Heart left ventricle (tissue), 13 donors: ENCODE measurements at regions not wholly inside any gene's neighbourhood (a gene's known extent, or its start where the extent isn't known, plus 50 kb on each side); places are given as distances from the start of the nearest gene placed in this dataset.
"Not testable (repeated sequence)": the region's sequence is repeated elsewhere in the genome, so short reads cannot be mapped to it uniquely, and the experiment has no call there.

Experiments
- POLR2A ChIP-seq, 2 donors: fragments of 450-650 bp; IDR thresholded peaks; one replicate each; pipeline ENCODE4 v1.6.1; 2017; ENCODE audit warnings: antibody characterized with exemption in 2 of 2, mild to moderate bottlenecking in 2 of 2, moderate library complexity in 2 of 2
- TF ChIP-seq, protein P1 (sequence below), 12 donors: fragments of 200-600 bp; sonication (generic) in 4 of 12; IDR thresholded peaks; one replicate each; pipeline versions ENCODE4 v1.5.0 to v1.8.0; 2018 to 2022; ENCODE audit warnings: antibody characterized with exemption in 12 of 12, mild to moderate bottlenecking in 5 of 12
- donor health status: ischemic (EF 13 %, LVEDD 7.1; RV severe dilation, severe dysfunction).
- donor health status: DM: no; HTN: yes; CAD: no.
- donor health status: DM: no; HTN: no; CAD: no.
- donor health status: ischemic (EF 25% LVEDD 6.9; RV normal size, moderate dysfunction).
- donor health status: ischemic (EF 25% LVEDD 5.7; RV mildly dilated, moderate dysfunction).
- donor health status: ischemic (EF 35%, LVEDD 5.7; RV mildly dilated, moderate dysfunction).
- donor health status: nonischemic (EF 11% LVEDD 7.7; RV severe dilation, severe dysfunction).
- donor health status: DM: yes; HTN: yes; CAD: no.
- donor health status: PGD.
- donor health status: ischemic (EF 29% LVEDD 5.4; RV normal size, mild dysfunction).
- donor health status: nonischemic (EF 23%, LVEDD 6.1; RV moderate dilation, normal function).

DNA sequence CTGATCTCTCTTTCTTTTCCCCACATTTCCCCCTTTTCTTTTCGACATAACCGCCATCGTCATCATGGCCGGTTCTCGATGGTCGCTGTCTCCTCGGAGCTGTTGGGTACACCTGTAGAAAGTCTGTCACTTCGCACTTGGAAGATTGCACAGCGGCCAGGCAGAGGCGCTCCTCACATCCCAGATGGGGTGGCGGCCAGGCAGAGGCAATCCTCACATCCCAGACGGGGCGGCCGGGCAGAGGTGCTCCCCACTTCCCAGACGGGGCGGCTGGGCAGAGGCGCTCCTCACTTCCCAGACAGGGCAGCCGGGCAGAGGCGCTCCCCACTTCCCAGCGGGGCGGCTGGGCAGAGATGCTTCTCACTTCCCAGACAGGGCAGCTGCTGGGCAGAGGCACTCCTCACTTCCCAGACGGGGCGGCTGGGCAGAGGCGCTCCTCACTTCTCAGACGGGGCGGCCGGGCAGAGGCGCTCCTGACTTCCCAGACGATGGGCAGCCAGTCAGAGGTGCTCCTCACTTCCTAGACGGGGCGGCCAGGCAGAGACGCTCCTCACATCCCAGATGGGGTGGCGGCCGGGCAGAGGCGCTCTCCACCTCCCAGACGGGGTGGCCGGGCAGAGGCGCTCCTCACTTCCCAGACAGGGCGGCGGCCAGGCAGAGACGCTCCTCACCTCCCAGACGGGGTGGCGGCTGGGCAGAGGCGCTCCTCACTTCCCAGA, 110.7 kb downstream of the C5orf15 start:
- TF ChIP-seq POLR2A (IDR thresholded peaks at IDR 0.05): not testable (repeated sequence)
- TF ChIP-seq, protein P1, sequence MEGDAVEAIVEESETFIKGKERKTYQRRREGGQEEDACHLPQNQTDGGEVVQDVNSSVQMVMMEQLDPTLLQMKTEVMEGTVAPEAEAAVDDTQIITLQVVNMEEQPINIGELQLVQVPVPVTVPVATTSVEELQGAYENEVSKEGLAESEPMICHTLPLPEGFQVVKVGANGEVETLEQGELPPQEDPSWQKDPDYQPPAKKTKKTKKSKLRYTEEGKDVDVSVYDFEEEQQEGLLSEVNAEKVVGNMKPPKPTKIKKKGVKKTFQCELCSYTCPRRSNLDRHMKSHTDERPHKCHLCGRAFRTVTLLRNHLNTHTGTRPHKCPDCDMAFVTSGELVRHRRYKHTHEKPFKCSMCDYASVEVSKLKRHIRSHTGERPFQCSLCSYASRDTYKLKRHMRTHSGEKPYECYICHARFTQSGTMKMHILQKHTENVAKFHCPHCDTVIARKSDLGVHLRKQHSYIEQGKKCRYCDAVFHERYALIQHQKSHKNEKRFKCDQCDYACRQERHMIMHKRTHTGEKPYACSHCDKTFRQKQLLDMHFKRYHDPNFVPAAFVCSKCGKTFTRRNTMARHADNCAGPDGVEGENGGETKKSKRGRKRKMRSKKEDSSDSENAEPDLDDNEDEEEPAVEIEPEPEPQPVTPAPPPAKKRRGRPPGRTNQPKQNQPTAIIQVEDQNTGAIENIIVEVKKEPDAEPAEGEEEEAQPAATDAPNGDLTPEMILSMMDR (IDR thresholded peaks at IDR 0.05): not testable (repeated sequence)
